ENCODE measurements at regions not wholly inside any gene's neighbourhood (a gene's known extent, or its start where the extent isn't known, plus 50 kb on each side); places are given as distances from the start of the nearest gene placed in this dataset.

DNA sequence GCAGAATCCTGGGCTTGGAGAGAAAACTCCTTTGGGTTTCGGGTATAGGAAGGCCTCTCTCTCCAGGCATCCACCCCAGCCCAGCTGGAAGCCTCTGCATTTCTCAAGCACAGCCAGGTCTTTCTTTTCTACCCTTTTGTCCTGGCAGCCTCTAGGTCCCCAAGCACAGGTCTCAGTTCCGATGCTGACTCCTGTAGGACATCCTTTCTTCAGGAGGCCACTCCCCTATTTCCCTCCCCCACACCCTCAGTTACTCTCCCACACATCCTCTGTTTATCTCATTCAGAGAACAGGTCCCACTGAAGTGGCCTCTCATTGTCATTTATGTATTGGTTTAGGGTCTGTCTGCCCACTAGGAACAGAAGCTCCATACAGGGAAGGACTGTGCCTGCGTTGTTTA lies 352.6 kb downstream of the VRK1 start:
- Histone ChIP-seq H3K36me3 (ENCODE audit: low read depth) (no peaks in the 10 kb centered on the region), H3K27me3 (replicated peaks; ENCODE audit: insufficient read depth) (no peaks in the 10 kb centered on the region), H3K4me3 (no peak overlapping the region), H2AFZ (no peak overlapping the region), H3K27ac (no peak overlapping the region), H3K9ac (no peak overlapping the region), H3K4me2 (ENCODE audit: unreplicated experiment) (no peak overlapping the region), H3K79me2 (ENCODE audit: insufficient read depth) (no peaks in the 10 kb centered on the region), H4K20me1 (ENCODE audit: insufficient read depth) (no peaks in the 10 kb centered on the region), H3K9me2 (ENCODE audit: insufficient read depth) (no peaks in the 10 kb centered on the region), H3K9me3 (ENCODE audit: low read depth) (no peaks in the 10 kb centered on the region), H3K4me1 (ENCODE audit: insufficient read depth) (no peaks in the 10 kb centered on the region), H3F3A (ENCODE audit: insufficient read depth) (no peaks in the 10 kb centered on the region)
- no peak for TF ChIP-seq EZH2phosphoT487 (IDR thresholded peaks at IDR 0.05; ENCODE audit: insufficient read depth, low read depth)
- no peak for TF ChIP-seq EZH2 (IDR thresholded peaks at IDR 0.05; ENCODE audit: insufficient read depth, poor library complexity, severe bottlenecking)
- no peak for DNase-seq
- 27 to 34% methylated on average over 3 of the region's 3 CpGs for WGBS, 2 experiments (ENCODE audit: low coverage in 1 of 2, low lambda C conversion rate in 2 of 2, missing lambda C conversion rate in 2 of 2)
- in situ Hi-C loops (cut with MboI): no loop called here

GRCh38 chr14:97153527-97153926 lies 356.3 kb downstream of the VRK1 start:
- no peak overlapping the region for H3K27ac ChIP-seq
- TF ChIP-seq EZH2 (IDR thresholded peaks at IDR 0.05; ENCODE audit: insufficient read depth, poor library complexity, severe bottlenecking): no peak
- TF ChIP-seq EZH2phosphoT487 (IDR thresholded peaks at IDR 0.05; ENCODE audit: insufficient read depth, low read depth): no peak

GRCh38 chr14:97155320-97155719 lies 358.1 kb downstream of the VRK1 start:
- Histone ChIP-seq H3K27ac (no peak overlapping the region), H3K4me3 (no peak overlapping the region), H3K9me3 (ENCODE audit: low read depth) (no peaks in the 10 kb centered on the region), H3K4me1 (ENCODE audit: insufficient read depth) (no peaks in the 10 kb centered on the region), H3K4me2 (ENCODE audit: unreplicated experiment) (no peak overlapping the region), H3K9ac (no peak overlapping the region), H4K20me1 (ENCODE audit: insufficient read depth) (no peaks in the 10 kb centered on the region), H3K79me2 (ENCODE audit: insufficient read depth) (no peaks in the 10 kb centered on the region), H3K9me2 (ENCODE audit: insufficient read depth) (no peaks in the 10 kb centered on the region), H3F3A (ENCODE audit: insufficient read depth) (no peaks in the 10 kb centered on the region), H3K27me3 (replicated peaks; ENCODE audit: insufficient read depth) (no peaks in the 10 kb centered on the region), H3K36me3 (ENCODE audit: low read depth) (no peaks in the 10 kb centered on the region), H2AFZ (no peak overlapping the region)
- TF ChIP-seq EZH2 (IDR thresholded peaks at IDR 0.05; ENCODE audit: insufficient read depth, poor library complexity, severe bottlenecking) (no peak), EZH2phosphoT487 (IDR thresholded peaks at IDR 0.05; ENCODE audit: insufficient read depth, low read depth) (no peak)
- DNase-seq: no peak
- in situ Hi-C loops (cut with MboI): no loop called here
- WGBS, 2 experiments (ENCODE audit: low coverage in 1 of 2, low lambda C conversion rate in 2 of 2, missing lambda C conversion rate in 2 of 2): 69 to 73% methylated on average over 2 of the region's 2 CpGs

More at GRCh38 chr14:97153527-97153926, 356.3 kb downstream of the VRK1 start:
- WGBS, 2 experiments (ENCODE audit: low coverage in 1 of 2, low lambda C conversion rate in 2 of 2, missing lambda C conversion rate in 2 of 2): 45 to 56% methylated on average over 6 of the region's 6 CpGs
- H2AFZ ChIP-seq: no peak overlapping the region
- no peaks in the 10 kb centered on the region for H3K4me1 ChIP-seq (ENCODE audit: insufficient read depth)
- H3K36me3 ChIP-seq (ENCODE audit: low read depth): no peaks in the 10 kb centered on the region
- H3F3A ChIP-seq (ENCODE audit: insufficient read depth): no peaks in the 10 kb centered on the region
- no peak overlapping the region for H3K4me3 ChIP-seq
- H4K20me1 ChIP-seq (ENCODE audit: insufficient read depth): no peaks in the 10 kb centered on the region
- no peaks in the 10 kb centered on the region for H3K9me3 ChIP-seq (ENCODE audit: low read depth)
- in situ Hi-C loops (cut with MboI): no loop called here
- H3K27me3 ChIP-seq (replicated peaks; ENCODE audit: insufficient read depth): no peaks in the 10 kb centered on the region
- H3K79me2 ChIP-seq (ENCODE audit: insufficient read depth): no peaks in the 10 kb centered on the region
- H3K4me2 ChIP-seq (ENCODE audit: unreplicated experiment): no peak overlapping the region
- H3K9me2 ChIP-seq (ENCODE audit: insufficient read depth): no peaks in the 10 kb centered on the region
- DNase-seq: no peak
- H3K9ac ChIP-seq: no peak overlapping the region

- Histone ChIP-seq H3K36me3 (ENCODE audit: low read depth) (no peaks in the 10 kb centered on the region), H2AFZ (no peak overlapping the region), H3K9ac (no peak overlapping the region), H3K4me2 (ENCODE audit: unreplicated experiment) (no peak overlapping the region), H3K27me3 (replicated peaks; ENCODE audit: insufficient read depth) (no peaks in the 10 kb centered on the region), H3F3A (ENCODE audit: insufficient read depth) (no peaks in the 10 kb centered on the region), H3K4me1 (ENCODE audit: insufficient read depth) (no peaks in the 10 kb centered on the region), H3K4me3 (no peak overlapping the region), H3K79me2 (ENCODE audit: insufficient read depth) (no peaks in the 10 kb centered on the region), H3K9me3 (ENCODE audit: low read depth) (no peaks in the 10 kb centered on the region), H4K20me1 (ENCODE audit: insufficient read depth) (no peaks in the 10 kb centered on the region), H3K27ac (no peak overlapping the region), H3K9me2 (ENCODE audit: insufficient read depth) (no peaks in the 10 kb centered on the region)
- no peak for DNase-seq
- WGBS, 2 experiments (ENCODE audit: low coverage in 1 of 2, low lambda C conversion rate in 2 of 2, missing lambda C conversion rate in 2 of 2): 7 to 11% methylated on average over 4 of the region's 4 CpGs
- TF ChIP-seq EZH2phosphoT487 (IDR thresholded peaks at IDR 0.05; ENCODE audit: insufficient read depth, low read depth) (no peak), EZH2 (IDR thresholded peaks at IDR 0.05; ENCODE audit: insufficient read depth, poor library complexity, severe bottlenecking) (no peak)
- in situ Hi-C loops (cut with MboI): no loop called here
Observed at GRCh38 chr14:97155814-97156213, 358.6 kb downstream of the VRK1 start.

- in situ Hi-C loops (cut with MboI): no loop called here
- WGBS, 2 experiments (ENCODE audit: low coverage in 1 of 2, low lambda C conversion rate in 2 of 2, missing lambda C conversion rate in 2 of 2): 59 to 72% methylated on average over 5 of the region's 5 CpGs
- TF ChIP-seq EZH2 (IDR thresholded peaks at IDR 0.05; ENCODE audit: insufficient read depth, poor library complexity, severe bottlenecking) (no peak), EZH2phosphoT487 (IDR thresholded peaks at IDR 0.05; ENCODE audit: insufficient read depth, low read depth) (no peak)
- DNase-seq: no peak
- Histone ChIP-seq H3K36me3 (ENCODE audit: low read depth) (no peaks in the 10 kb centered on the region), H3K4me1 (ENCODE audit: insufficient read depth) (no peaks in the 10 kb centered on the region), H4K20me1 (ENCODE audit: insufficient read depth) (no peaks in the 10 kb centered on the region), H3K4me2 (ENCODE audit: unreplicated experiment) (no peak overlapping the region), H3F3A (ENCODE audit: insufficient read depth) (no peaks in the 10 kb centered on the region), H3K4me3 (no peak overlapping the region), H3K9me3 (ENCODE audit: low read depth) (no peaks in the 10 kb centered on the region), H2AFZ (no peak overlapping the region), H3K79me2 (ENCODE audit: insufficient read depth) (no peaks in the 10 kb centered on the region), H3K9me2 (ENCODE audit: insufficient read depth) (no peaks in the 10 kb centered on the region), H3K27ac (no peak overlapping the region), H3K9ac (no peak overlapping the region), H3K27me3 (replicated peaks; ENCODE audit: insufficient read depth) (no peaks in the 10 kb centered on the region)
Observed at GRCh38 chr14:97156705-97157104, 359.5 kb downstream of the VRK1 start.

Data from GM23248 (cell line).